ENCODE measurements at regions not wholly inside any gene's neighbourhood (a gene's known extent, or its start where the extent isn't known, plus 50 kb on each side); places are given as distances from the start of the nearest gene placed in this dataset.
A peak's percentile ranks its signal among the peaks of the same experiment; 100 is the strongest.

GRCh38 chr10:129277084-129277483 is 190.0 kb upstream of the MGMT start (continued):
- TF ChIP-seq ZNF512 (tag; IDR thresholded peaks at IDR 0.05) (no peak), ZNF23 (CRISPR knock-in tag; IDR thresholded peaks at IDR 0.05) (no peak), ZNF212 (CRISPR knock-in tag; IDR thresholded peaks at IDR 0.05) (no peak)

GRCh38 chr10:129277841-129278240 is 189.2 kb upstream of the MGMT start:
- Histone ChIP-seq H3K9me3 (replicated peaks; ENCODE audit: control insufficient read depth, insufficient read depth, low read depth, low read length) (no peaks in the 10 kb centered on the region), H3K9ac (ENCODE audit: insufficient read depth in 1 of 2, low read depth in 2 of 2, low read length in 2 of 2) (no peak overlapping the region), H3K9me1 (ENCODE audit: control insufficient read depth, insufficient read depth, low read length) (no peaks in the 10 kb centered on the region), H3K4me3 (no peak overlapping the region), H3K27ac (ENCODE audit: extremely low read depth, low read depth, low read length) (no peak overlapping the region), H3K4me1 (replicated peaks in 1 of 2; ENCODE audit: control insufficient read depth in 2 of 2, insufficient read depth in 2 of 2, low read length in 2 of 2) (no peaks in the 10 kb centered on the region), H4K20me1 (replicated peaks; ENCODE audit: control insufficient read depth, insufficient read depth, low read length) (no peaks in the 10 kb centered on the region; the same call in 1 of the 2 replicates), H3K27me3 (ENCODE audit: control insufficient read depth in 2 of 2, insufficient read depth in 2 of 2, low read length in 2 of 2) (peaks cover 0 to 6% of the 10 kb centered on the region in 2 experiments; a peak in 2 of 5 replicates), H3K79me2 (ENCODE audit: control insufficient read depth, insufficient read depth, low read length) (no peaks in the 10 kb centered on the region), H3K36me3 (ENCODE audit: control insufficient read depth, insufficient read depth, low read length) (no peaks in the 10 kb centered on the region), H2AFZ (ENCODE audit: low read depth, low read length) (no peak overlapping the region), H3K4me2 (ENCODE audit: insufficient read depth, low read length) (no peak overlapping the region)
- FAIRE-seq = no peak
- no peak for DNase-seq (ENCODE audit: extremely low read depth in 1 of 4, low spot score in 3 of 4)
- POLR2A ChIA-PET = no interaction called here
- CTCF ChIA-PET (ENCODE audit: low intra/inter-chr PET ratio) = no interaction called here
- in situ Hi-C loops (cut with MboI) = no loop called here
- intact Hi-C loops (cut with micrococcal nuclease) = no loop called here
- no TSS peak for BruUV-seq (replicated peaks)
- ATAC-seq = peak; percentile 62
- WGBS (ENCODE audit: insufficient coverage, low coverage, missing lambda C conversion rate) = 0% methylated on average over 5 of the region's 16 CpGs
- no peak for TF ChIP-seq IRF1 (CRISPR knock-in tag; IDR thresholded peaks at IDR 0.05; ENCODE audit: borderline replicate concordance)
- no peak for TF ChIP-seq XRCC5 (IDR thresholded peaks at IDR 0.05; ENCODE audit: low read depth, low read length)
- TF ChIP-seq ZBTB11 (CRISPR knock-in tag; IDR thresholded peaks at IDR 0.05) = peak in 2 of 3 experiments; percentile 77 to 91; a peak in 4 of 6 replicates
- TF ChIP-seq ZNF717 (CRISPR knock-in tag; IDR thresholded peaks at IDR 0.05) = no peak
- TF ChIP-seq FOXM1 (IDR thresholded peaks at IDR 0.05; ENCODE audit: low read depth) = no peak
- no peak for TF ChIP-seq FOXM1 (CRISPR knock-in tag; IDR thresholded peaks at IDR 0.05; ENCODE audit: low read depth)
- peak; percentile 80 to 84 for TF ChIP-seq NRF1 (conservative IDR thresholded peaks at IDR 0.05 in 1 of 2, IDR thresholded peaks at IDR 0.05 in 1 of 2)

Data from K562 (cell line).